ENCODE measurements at regions not wholly inside any gene's neighbourhood (a gene's known extent, or its start where the extent isn't known, plus 50 kb on each side); places are given as distances from the start of the nearest gene placed in this dataset.
A peak's percentile ranks its signal among the peaks of the same experiment; 100 is the strongest.

DNA sequence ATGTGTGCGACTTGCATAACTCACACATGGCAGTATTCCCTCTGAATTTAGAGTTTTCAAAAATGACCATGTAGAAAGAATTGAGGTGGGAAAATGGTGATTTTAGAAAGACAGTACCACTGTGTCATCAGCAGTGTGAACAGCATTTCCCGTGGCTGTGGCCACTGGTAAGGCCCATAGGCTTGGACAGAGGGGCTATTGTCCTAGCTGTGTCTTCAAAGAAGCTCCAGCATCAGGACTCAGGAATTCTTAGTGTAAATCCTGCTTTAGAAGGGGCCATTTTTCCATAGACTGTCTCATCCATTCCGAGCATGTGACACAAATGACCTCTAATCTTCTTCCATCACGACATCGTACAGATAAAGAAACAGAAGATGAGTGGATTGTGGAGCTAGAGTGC is 119.3 kb upstream of the BACE2 start:
- no peak for DNase-seq

DNA sequence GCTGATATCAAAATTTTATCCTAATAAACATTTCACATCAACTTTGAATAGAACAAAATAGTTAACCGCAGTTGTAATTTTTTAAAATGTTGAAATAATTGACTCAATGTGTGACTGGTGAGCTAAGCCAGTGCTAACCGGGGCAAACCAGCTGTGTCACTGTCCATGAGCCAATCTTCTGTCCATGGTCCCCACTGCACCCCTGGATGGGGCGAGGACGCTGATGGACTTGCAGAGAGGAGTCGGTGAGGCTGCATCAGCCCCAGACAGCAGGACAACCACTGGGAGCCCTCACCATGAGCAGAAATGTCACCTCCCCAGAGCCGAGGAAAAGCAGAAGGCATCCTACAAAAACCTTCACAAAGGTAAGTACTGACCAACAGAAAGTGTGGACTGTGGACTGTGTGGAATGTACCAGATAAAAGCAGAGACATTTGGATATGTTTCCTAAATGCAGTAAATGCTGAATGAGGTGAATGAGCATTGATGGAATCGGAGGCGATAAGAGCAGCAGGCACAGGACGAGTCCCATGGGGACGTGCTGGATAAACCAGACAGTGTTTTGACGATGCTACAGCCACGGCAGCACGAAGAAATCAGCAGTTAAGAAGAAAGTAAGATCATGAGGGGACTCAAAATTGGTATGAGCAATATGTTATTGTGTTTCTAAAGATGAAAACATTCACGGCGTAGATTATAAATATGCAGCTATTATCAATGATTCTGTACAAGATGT is 115.0 kb upstream of the BACE2 start:
- DNase-seq = no peak

DNA sequence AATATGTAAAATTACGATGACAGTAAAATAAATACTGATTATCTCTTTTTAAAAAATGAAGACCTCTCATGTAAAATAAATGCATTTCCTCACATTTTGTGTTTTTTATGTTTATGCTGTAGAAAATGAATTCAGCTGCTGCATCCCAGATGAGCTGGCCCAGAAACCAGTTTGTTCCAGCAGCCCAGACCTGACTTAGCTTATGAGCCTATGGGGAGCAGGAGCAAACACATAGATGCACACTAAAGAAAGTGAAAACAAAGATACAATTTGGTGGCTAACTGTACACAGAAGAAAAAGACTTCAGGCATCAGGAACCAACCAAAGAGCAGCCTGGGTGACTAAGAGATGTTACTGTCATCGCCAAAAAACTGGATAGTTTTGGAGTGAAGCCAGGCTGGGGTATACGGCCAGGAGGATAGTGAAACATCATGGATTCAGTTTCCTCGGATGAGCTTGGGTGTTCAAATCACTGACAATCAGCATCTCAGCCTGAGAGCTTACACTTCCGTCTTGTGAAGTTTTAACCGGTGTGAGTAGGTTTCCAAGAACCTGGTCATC is 113.9 kb upstream of the BACE2 start:
- no peak for DNase-seq

DNA sequence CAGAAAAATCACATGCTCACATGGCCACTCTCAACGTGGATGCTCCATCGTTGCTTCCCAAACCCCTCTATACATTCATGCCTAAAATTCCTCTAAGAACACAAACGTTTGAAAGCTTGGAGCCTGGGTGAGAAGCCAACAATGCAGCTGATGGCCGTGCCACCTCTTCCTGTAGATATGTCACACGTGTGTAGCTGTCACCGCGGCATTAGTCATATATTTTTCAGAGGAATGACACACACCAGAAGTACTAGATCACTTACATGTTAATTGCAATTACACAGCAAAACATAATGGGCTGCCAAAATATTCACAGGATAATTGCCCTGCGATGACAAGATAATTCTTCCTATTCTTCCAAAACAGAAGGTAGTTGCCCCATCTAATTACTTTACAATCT is 112.7 kb upstream of the BACE2 start:
- no peak for DNase-seq

DNA sequence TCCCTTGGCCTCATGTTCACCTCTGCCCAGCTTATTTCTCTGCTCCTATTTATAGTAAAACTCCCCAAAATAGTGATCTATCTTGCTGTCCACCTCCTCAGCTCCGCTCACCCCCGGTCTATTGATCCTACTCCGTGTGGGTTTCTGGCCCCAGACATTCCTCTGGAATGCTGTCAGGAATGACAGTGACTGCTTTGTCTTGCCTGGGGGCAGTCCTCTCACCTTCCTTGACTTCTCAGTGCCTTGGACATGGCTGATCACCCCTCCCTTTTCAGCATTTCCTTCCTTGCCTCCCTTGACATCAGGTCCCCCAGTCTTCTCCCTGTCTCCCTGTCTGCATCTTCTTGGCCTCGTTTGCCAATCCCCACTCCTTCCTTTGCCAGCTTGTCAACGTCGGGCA is 108.1 kb upstream of the BACE2 start:
- DNase-seq = no peak

DNA sequence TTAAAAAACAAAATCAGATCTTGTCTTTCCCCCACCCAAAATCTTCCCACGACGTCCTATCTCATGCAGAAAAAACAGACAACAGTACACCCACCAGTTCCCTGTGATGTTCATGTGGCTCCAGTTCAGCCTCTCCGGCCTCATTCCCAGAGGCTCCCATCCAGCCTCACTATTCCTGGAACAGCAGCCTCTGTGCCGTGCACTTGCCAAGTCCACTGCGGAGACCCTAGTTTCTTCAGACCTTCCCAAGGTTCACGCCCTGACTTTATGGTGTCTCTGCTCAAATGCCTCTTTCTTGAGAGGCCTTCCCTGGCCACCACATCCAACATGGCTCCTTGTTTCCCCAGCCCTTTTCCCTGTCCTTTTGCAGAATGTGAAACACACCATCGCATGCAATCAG is 106.3 kb upstream of the BACE2 start:
- no peak for DNase-seq

DNA sequence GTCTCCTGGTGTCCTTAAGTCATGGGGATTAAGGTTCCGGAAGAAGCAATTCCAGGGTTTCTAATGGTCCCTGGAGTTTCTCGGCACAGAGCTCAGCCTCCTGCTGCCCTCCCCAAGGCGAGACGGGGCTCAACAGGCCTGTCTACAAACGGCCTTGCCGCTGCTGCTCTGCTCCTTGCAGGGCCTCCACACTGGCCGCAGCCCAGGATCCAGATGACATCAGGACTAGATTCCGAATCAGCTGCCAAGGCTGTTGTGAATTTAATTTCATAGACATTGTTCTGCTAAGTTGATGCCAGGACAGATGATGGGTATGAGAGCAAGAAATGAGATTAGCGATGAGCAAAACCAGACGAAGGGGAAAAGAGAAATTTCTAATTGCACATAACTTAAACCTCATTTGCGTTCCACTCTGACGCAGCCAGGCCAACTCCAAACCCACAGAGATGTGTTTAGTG is 103.6 kb upstream of the BACE2 start:
- DNase-seq = no peak

DNA sequence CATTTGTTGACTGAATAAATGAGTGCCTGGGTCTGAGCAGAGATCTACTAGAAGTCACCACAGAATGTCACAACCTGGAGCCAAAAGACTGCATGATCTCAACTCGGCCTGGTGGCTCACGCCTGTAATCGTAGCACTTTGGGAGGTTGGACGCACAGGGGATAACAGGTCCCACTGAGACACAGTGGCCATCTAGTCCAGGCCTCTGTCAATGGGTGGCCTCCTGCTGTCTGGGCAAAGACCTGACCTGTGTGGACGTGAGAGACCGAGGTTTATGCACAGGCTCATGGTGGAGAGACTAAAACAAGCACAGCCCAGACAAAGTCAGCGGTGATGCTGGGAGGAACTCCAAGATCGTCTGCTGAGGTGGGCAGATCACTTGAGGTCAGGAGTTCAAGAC is 103.0 kb upstream of the BACE2 start:
- DNase-seq = no peak

DNA sequence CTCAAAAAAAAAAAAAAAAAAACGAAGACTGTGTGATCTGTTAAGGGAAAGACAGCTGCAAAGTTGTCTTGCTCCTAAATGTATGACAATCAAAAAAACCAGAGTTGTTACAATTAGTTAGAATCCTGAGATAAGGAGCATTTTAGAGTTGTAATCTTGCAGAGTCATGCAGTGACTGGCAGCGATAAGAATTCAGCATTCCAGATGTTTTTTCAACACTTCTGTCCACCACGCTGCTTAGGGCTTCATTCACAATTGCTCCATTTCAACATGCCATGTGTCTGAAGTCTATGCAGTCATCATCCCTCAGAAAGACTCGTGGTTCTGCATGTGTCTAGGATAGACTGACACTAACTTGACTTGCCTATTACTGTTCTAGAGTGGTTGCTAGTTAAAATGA is 102.4 kb upstream of the BACE2 start:
- DNase-seq = peak; percentile 18

DNA sequence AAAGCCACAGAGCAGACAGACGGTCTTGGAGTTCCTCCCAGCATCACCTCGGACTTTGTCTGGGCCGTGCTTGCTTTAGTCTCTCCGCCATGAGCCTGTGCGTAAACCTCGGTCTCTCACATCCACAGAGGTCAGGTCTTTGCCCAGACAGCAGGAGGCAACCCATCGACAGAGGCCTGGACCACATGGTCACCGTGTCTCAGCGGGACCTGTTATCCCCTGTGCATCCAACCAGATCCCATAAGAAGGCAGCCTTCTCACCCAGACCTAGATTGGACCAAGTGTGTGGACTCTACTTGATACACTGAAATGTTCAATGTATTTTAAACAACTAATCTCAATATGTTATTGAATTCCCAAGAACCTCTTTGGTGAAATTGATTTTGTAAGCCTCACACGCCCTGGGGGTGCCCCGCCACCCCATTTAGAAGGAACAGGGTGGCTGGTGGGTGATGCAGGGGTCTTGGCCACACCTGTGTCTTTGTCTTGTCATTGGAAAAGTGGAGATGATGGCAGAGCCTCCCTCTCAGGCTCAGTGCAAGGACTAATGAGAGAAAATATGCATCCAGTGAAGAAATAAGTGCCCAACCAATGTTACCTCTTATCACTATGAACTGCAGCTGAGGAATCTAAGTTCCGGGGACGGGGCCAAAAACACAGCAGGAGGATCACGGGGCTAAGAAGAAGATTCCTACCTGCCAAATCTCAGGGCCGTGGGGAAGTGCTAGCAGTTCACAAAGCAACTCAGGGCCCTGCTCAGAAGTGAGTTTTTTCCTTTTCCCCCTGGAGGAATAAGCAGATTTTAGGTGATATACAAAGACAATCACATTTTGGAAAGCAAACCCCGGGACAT is 101.6 kb upstream of the BACE2 start:
- DNase-seq = no peak

DNA sequence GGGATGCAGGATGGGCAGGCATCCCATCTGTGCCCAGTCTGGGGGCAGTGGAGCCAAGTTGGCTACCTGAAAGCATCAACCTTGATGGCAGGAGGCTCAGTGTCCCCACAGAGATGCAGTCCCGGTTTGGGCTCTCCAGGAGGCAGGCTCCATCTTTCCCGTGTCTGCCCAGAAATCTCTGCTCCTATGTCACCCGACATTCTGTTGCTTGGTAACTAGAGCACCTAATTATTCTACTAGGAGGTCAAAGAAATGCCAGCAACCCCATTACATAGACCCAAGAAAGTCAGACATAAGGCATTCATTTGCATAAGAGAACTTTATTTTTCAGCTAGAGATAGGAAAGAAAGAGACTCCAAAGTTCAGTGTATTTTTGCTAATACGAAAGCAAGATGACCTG is 100.3 kb upstream of the BACE2 start:
- no peak for DNase-seq

DNA sequence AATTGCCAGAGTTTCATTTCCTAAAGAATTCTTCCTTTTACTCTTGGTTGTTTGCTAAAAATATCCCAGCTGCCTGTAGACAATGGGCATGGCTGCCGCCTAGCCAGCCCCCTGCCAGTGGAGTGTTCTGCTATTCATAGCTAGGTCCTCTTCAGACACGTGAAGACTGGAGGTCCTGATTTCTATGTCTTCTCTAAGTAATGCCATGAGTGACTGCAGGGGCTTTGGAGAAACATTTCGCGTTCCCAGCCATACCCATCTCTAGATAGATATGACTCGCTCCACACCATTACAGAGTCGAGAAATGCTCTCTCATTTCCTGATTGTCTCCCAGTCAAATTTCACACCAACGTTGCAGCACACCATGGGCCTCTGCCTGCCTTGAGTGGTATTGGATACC is 99.5 kb upstream of the BACE2 start:
- DNase-seq = no peak

DNA sequence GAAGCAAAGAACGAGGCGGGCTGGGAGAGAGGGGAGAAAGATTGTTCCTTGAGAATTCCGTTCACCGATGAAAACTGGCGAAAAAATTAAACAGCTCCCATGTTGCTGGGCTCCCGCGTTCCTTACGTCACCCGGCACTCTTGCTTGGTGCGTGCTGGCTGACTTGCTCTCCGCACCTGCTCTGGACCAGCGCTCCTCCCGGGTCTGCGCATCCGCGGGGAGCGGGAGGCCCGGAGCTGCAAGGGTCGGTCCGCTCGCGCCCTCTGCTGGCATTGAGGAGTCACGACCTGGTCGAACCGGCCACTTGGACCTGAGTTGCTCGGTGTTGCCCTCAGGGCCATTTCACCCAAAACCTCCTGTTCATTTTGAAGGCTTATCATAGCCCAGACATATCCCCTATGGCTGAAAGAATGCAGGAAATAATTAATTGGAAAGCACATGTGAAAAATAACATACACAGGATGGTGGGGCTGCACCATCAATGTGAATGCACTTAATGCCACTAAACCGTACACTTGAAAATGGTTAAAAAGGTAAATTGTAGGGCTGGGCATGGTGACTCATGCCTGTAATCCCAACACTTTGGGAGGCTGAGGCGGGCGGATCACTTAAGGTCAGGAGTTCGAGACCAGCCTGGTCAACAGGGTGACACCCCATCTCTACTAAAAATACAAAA is 98.9 kb upstream of the BACE2 start:
- peak; percentile 70 for DNase-seq

DNA sequence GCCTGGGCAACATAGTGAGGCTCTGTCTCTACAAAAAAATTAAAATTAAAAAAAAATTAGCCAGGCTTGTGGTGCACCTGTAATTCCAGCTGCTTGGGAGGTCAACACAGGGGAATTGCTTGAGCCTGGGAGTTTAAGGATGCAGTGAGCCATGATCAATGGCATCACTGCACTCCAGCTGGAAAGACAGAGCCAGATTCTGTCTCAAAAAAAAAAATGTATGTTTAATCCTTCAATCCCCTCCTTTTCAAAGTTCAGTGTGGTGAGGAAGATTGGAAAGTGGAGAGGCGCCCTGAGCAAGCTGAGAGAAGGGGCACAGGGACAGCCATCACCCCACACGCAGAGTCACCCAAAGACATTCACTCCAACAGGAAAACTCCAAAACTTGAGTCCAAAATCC is 97.7 kb upstream of the BACE2 start:
- no peak for DNase-seq

DNA sequence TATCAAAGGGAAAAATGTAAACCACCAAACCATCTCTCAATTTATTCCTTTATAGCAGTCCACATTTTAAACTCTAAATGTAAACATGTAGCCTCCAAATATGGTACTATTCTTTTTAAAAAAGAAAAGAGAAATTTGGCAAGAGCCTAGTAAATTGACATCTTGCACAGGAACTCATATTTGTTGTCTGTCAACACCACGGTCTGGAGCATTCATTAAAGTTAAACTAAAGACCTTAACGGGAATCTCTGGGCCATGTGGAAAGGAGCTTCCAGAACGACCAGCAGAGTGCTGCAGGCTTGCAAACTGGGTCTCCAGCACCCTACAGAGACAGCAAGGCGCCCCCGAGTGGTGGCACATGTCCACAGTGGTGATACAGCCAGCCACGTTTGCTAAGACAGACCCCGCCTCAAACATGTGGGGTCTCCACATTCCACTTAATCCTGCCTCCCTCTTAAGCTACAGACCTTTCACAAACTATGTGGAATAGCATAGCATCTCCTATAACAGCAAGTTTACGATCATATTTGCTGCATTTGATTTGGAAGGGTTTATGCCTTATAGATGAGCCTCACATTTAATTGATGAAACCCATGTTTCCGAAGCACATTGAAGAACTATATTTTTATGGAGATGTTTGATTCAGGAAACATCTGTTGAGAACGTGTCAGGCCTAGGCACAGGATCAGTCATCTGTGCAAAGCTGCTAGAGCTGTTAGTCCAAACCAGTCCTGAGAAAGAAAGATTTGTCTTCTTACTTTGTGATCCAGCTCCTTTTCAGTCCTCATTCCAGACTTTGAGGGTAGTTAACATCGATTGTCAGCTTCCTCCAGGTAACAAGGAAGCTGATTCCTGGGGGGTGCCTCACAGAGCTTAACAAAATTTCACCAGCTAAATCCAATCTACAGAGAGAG is 96.4 kb upstream of the BACE2 start:
- peak; percentile 6 for DNase-seq

DNA sequence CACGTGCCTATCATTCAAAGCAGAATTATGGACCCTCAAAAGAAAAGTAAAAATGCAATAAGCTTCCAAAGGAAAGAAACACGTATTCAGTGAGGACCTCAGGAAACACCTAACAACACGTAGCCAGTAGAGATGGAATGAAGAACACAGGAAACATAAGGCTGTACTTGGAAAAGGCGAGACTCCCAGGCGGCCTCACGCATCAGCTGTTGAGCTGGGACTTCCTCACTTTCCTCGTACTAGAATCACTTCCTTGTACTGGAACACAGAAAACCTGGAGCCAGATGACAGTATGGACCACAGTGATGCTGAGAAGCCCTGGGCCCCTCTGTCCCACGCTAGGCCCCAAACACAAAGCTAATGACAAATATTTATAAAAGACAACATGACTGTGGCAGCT is 94.4 kb upstream of the BACE2 start:
- DNase-seq = no peak

DNA sequence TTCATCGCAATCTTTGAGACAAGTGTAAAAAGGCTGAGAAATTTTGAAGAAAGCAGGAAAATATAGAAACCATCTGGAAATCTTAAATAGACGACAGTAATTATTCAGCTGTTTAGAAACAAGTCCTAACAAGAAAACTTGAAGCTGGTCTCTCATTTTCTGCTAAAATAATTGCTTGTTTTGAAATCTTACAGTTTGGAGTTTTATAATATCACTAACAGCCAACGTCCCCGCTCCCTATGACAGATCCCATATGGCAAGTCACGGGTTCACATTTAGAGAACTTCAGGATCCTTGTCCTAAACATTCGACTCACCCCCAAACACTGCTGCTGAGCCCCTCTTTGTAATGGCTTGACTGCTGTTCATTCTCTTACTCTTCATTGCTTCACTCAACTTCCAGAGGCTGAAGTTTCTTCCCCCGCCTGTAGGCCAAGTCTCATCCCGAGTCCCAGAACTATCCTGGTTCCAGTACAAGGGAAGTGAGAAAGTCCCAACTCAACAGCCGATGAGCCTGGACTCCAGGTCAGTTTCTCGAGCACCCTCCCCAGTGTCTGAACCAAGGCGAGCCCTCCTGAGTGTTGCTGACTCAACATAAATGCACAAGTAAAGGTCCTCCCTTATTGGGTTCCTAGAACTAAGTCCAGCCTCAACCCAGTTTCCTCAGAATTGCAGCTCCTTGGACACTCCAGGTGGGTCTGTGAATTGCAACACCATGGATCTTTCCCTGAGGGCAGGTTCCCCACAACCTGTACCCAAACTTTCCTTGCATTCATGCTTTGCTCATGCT is 93.4 kb upstream of the BACE2 start:
- DNase-seq = no peak

DNA sequence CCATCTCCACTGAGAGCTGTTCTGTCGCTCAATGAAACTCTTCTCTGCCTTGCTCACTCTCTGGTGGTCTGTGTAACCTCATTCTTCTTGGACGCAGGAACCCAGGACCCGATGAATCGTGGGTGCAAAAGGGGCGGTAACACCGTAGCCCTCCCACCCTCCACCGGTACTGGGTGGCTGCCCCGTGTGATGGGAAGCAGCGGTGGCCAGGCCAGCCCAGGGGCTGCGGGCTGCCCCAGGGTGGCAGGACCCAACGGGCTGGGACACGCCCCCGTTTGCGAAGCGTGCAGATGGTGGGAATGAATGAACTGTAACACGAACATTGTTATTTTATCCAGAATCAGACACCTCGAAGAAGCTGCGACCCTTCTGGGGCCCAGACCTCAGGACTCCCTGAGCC is 92.3 kb upstream of the BACE2 start:
- DNase-seq = no peak

DNA sequence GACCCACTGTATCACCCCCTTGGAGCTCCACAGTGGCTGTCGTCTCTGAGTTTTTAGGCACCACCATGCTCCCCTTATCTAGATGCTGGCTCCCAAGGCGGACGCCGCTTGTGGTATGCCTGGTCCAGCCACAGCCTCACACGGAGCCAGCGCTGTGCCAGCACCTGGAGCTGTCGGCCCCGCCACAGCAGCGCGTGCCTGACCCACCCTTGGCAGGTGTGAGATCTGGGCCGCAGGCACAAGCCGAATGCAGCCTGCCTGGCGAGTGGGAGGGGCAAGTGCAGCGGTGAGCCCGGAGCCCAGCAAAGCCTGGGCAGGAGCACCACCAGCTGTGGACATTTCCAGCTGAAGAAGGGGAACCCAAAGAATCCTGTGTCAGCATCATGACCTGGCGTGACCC is 91.9 kb upstream of the BACE2 start:
- no peak for DNase-seq

DNA sequence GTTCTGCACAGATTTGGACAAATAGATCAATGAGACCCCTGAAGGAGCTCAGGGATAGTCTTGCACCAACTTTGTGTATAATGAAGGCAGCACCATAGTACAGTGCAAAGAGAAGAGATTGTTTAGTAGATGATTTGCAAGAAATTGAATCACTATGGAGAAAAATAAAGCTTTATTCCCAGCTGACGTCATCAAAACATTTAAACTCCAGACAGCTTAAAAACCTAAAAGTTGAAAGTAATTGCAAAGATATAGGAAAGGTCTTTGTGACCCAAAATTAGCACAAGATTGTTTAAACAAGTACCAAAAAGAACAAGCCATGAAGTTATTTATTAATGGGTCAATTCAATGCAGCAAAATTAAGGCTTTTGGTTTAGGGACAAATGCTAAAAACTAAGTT is 88.8 kb upstream of the BACE2 start:
- DNase-seq = no peak

DNA sequence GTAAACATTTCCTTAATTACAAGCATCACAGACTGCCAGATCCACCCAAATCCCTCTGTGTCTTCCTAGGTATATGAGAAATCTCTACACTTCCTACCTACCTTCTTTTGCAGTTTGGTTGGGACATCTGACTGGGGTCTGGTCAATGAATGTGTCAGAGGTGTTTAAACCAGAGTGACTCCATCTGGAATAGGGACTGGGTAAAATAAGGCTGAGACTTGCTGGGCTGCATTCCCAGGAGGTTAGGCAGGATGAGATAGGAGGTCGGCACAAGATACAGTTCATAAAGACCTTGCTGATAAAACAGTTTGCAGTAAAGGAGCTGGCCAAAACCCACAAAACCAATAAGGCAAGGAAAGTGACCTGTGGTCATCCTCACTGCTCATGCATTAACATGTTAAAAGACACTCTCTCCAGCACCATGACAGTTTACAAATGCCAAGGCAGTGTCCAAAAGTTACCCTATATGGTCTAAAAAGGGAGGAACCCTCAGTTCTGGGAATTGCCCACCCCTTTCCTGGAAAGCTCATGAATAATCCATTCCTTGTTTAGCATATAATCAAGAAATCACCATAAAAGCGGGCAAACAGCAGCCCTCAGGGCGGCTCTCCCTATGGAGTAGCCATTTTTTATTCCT is 87.4 kb upstream of the BACE2 start:
- no peak for DNase-seq

All from OCI-M1 (cell line).